Heart left ventricle (tissue), 16 donors: ENCODE measurements at regions not wholly inside any gene's neighbourhood (a gene's known extent, or its start where the extent isn't known, plus 50 kb on each side); places are given as distances from the start of the nearest gene placed in this dataset.

Source experiments
- ATAC-seq, 4 donors: fragments of 200-7000 bp; cut with Tn5 transposase; one replicate each; pipeline ENCODE4 v1.9.1; 2020 to 2022; ENCODE audit warnings: moderate library complexity in 4 of 4, mild to moderate bottlenecking in 3 of 4, moderate number of reproducible peaks in 1 of 4
- DNase-seq, 5 donors: peaks; one replicate each; pipeline ENCODE4 v3.0.0-alpha.2; 2020
- H3K27ac ChIP-seq, 12 donors: fragments of 200-600 bp; sonication (generic) in 4 of 12; one replicate each; pipeline versions ENCODE4 v1.5.0 to v1.8.0; 2016 to 2022; ENCODE audit warnings: mild to moderate bottlenecking in 2 of 12
- H3K27me3 ChIP-seq, 9 donors: fragments of 200-600 bp; sonication (generic) in 2 of 9; one replicate each; pipeline versions ENCODE4 v1.5.1 to v1.8.0; 2016 to 2022; ENCODE audit warnings: mild to moderate bottlenecking in 3 of 9
- H3K36me3 ChIP-seq, 9 donors: fragments of 200-600 bp; sonication (generic) in 2 of 9; one replicate each; pipeline versions ENCODE4 v1.5.0 to v1.8.0; 2018 to 2022; ENCODE audit warnings: mild to moderate bottlenecking in 2 of 9
- H3K4me1 ChIP-seq, 12 donors: fragments of 200-600 bp; sonication (generic) in 4 of 12; one replicate each; pipeline versions ENCODE4 v1.5.0 to v1.8.0; 2016 to 2022; ENCODE audit warnings: mild to moderate bottlenecking in 3 of 12
- H3K4me3 ChIP-seq, 12 donors: fragments of 200-600 bp; sonication (generic) in 4 of 12; one replicate each; pipeline versions ENCODE4 v1.5.0 to v1.8.0; 2017 to 2022; ENCODE audit warnings: mild to moderate bottlenecking in 9 of 12, moderate library complexity in 4 of 12
- H3K9me3 ChIP-seq, 12 donors: fragments of 200-600 bp; sonication (generic) in 4 of 12; one replicate each; pipeline versions ENCODE4 v1.5.0 to v1.8.0; 2016 to 2022; ENCODE audit warnings: mild to moderate bottlenecking in 1 of 12
- POLR2A ChIP-seq, 2 donors: fragments of 450-650 bp; IDR thresholded peaks; one replicate each; pipeline ENCODE4 v1.6.1; 2017; ENCODE audit warnings: antibody characterized with exemption in 2 of 2, mild to moderate bottlenecking in 2 of 2, moderate library complexity in 2 of 2
- WGBS, 4 donors: extraction: QIAGEN DNeasy Blood & Tissue Kit in 2 of 4; methylation state at CpG; one replicate each; pipeline versions ENCODE4 v1.1.5 to v1.1.7; 2013 to 2018; 5-methylcytosine and 5-hydroxymethylcytosine counted together
- intact Hi-C, 10 donors: fragments of 100-400 bp; cut with DNase I; formaldehyde crosslinking; loops; one replicate each; pipeline versions ENCODE4 v1.11.1 to v1.14.2; 2022
- TF ChIP-seq, protein P1 (sequence below), 12 donors: fragments of 200-600 bp; sonication (generic) in 4 of 12; IDR thresholded peaks; one replicate each; pipeline versions ENCODE4 v1.5.0 to v1.8.0; 2018 to 2022; ENCODE audit warnings: antibody characterized with exemption in 12 of 12, mild to moderate bottlenecking in 5 of 12
- donor health status: ischemic (EF 13 %, LVEDD 7.1; RV severe dilation, severe dysfunction).
- donor health status: healthy with polysubstance abuse.
- donor health status: DM: no; HTN: yes; CAD: no.
- donor health status: DM: no; HTN: no; CAD: no.
- donor health status: ischemic (EF 25% LVEDD 6.9; RV normal size, moderate dysfunction).
- donor health status: ischemic (EF 25% LVEDD 5.7; RV mildly dilated, moderate dysfunction).
- donor health status: healthy.
- donor health status: DM: yes; HTN: yes; CAD: no.
- donor health status: ischemic (EF 35%, LVEDD 5.7; RV mildly dilated, moderate dysfunction).
- donor health status: nonischemic (EF 11% LVEDD 7.7; RV severe dilation, severe dysfunction).
- donor health status: DM: yes; HTN: yes; CAD: no.
- donor health status: PGD.
- donor health status: ischemic (EF 29% LVEDD 5.4; RV normal size, mild dysfunction).
- donor health status: nonischemic (EF 23%, LVEDD 6.1; RV moderate dilation, normal function).

DNA sequence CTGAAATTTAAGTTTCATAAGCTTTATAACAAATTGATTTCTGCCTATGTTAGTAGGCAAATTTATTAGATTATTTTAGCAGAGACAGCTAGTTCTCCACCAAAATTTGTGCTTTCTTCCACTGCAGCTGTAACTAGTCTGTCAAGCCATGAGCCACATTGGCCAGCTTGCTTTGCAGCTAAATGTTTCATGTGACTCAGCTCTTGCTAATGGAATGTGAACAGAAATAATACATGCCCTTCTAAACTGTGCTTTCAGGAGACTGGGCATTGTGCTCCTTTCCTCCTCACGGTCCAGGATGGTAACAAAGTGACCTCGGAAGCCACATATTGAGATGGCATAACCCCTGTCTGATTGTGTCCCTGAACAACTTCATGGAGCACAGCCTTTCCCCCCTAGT is 51.3 kb upstream of the KPNA4 start:
- intact Hi-C loops: no loop called here
- 41 to 55% (median 45%) methylated on average over 2 of the region's 2 CpGs for WGBS, 4 donors
- peak; percentile 77 to 92 (median 90) for ATAC-seq
- Histone ChIP-seq H3K27me3 (no peaks in the 10 kb centered on the region), H3K9me3 (no peaks in the 10 kb centered on the region), H3K4me3 (no peak overlapping the region), H3K36me3 (no peaks in the 10 kb centered on the region), H3K27ac (peak overlapping the region in 5 of 12 donors; percentile 13 to 55 (median 27)), H3K4me1 (peaks cover 0 to 7% (median 0%) of the 10 kb centered on the region in 12 donors)
- no peak for TF ChIP-seq POLR2A (IDR thresholded peaks at IDR 0.05)
- DNase-seq: peak in 1 of 5 donors; percentile 23

DNA sequence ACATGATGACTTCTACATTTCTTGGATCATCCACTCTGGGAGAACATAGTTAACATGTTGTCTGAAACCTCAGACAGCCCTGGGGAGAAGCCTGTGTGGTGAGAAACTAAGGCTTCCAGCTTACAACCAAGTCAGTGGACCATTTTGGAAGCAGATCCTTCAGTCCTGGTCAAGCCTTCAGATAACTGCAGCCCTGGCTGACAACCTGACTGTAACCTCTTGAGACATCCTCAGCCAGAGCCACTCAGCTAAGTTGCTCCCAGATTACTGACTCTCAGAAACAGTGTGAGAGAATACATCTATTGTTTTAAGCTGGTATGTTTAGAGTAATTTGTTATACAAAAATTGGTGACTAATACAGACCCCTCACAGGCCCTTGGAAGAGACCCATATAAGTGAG is 50.9 kb upstream of the KPNA4 start:
- intact Hi-C loops: no loop called here
- ATAC-seq: peak in 3 of 4 donors; percentile 30 to 42 (median 31)
- Histone ChIP-seq H3K4me3 (no peak overlapping the region), H3K27me3 (no peaks in the 10 kb centered on the region), H3K36me3 (no peaks in the 10 kb centered on the region), H3K9me3 (no peaks in the 10 kb centered on the region), H3K27ac (peak overlapping the region in 4 of 12 donors; percentile 15 to 55 (median 34)), H3K4me1 (peaks cover 0 to 7% (median 0%) of the 10 kb centered on the region in 12 donors)
- DNase-seq: no peak
- TF ChIP-seq, protein P1, sequence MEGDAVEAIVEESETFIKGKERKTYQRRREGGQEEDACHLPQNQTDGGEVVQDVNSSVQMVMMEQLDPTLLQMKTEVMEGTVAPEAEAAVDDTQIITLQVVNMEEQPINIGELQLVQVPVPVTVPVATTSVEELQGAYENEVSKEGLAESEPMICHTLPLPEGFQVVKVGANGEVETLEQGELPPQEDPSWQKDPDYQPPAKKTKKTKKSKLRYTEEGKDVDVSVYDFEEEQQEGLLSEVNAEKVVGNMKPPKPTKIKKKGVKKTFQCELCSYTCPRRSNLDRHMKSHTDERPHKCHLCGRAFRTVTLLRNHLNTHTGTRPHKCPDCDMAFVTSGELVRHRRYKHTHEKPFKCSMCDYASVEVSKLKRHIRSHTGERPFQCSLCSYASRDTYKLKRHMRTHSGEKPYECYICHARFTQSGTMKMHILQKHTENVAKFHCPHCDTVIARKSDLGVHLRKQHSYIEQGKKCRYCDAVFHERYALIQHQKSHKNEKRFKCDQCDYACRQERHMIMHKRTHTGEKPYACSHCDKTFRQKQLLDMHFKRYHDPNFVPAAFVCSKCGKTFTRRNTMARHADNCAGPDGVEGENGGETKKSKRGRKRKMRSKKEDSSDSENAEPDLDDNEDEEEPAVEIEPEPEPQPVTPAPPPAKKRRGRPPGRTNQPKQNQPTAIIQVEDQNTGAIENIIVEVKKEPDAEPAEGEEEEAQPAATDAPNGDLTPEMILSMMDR (IDR thresholded peaks at IDR 0.05): no peak
- TF ChIP-seq POLR2A (IDR thresholded peaks at IDR 0.05): no peak
